AG04449 (cell line): ENCODE measurements at regions not wholly inside any gene's neighbourhood (a gene's known extent, or its start where the extent isn't known, plus 50 kb on each side); places are given as distances from the start of the nearest gene placed in this dataset.
A peak's percentile ranks its signal among the peaks of the same experiment; 100 is the strongest.

Source experiments
- CTCF ChIA-PET: fragments of 350-600 bp; formaldehyde crosslinking; extraction: SDS; loops from one replicate; lab custom pipeline; 2021; ENCODE audit warnings: antibody characterized with exemption; lab: Yijun Ruan, JAX
- POLR2A ChIA-PET: fragments of 400-600, 350-600 bp; formaldehyde crosslinking; extraction: SDS; loops from one replicate; lab custom pipeline; 2020; ENCODE audit warnings: antibody characterized with exemption, inconsistent platforms; lab: Yijun Ruan, JAX
- DNase-seq: peaks from one replicate; pipeline ENCODE4 v3.0.0-alpha.2; 2010; ENCODE audit warnings: low read depth, low spot score
- H3K4me3 ChIP-seq: 2 replicates; pipeline ENCODE4 v1.5.1; 2011; ENCODE audit warnings: low read depth, mild to moderate bottlenecking, control low read depth, low read length
- CTCF ChIP-seq: IDR thresholded peaks from one replicate; pipeline ENCODE4 v1.5.1; 2011; ENCODE audit warnings: mild to moderate bottlenecking, moderate library complexity, low read length, control low read depth, inconsistent platforms; ENCODE audit not compliant: insufficient read depth; ENCODE audit errors: missing control alignments

GRCh38 chr12:18932715-18933114, 194.8 kb downstream of the CAPZA3 start:
- POLR2A ChIA-PET = no interaction called here
- H3K4me3 ChIP-seq = no peak overlapping the region
- CTCF ChIA-PET = interaction anchor here (1.3 kb wide), 1 partner anchor 28 kb away, joined by 3 read pairs; no protein-coding TSS in a partner anchor
- peak; percentile 5 for DNase-seq
- TF ChIP-seq CTCF = no peak

- no peak for DNase-seq
- H3K4me3 ChIP-seq = no peak overlapping the region
- CTCF ChIA-PET = no interaction called here
- POLR2A ChIA-PET = no interaction called here
- no peak for TF ChIP-seq CTCF
These were observed 194.1 kb upstream of the PLEKHA5 start for GRCh38 chr12:18935371-18935965.

- CTCF ChIA-PET = interaction anchor here (0.8 kb wide), 1 partner anchor 11 kb away, joined by 3 read pairs; no protein-coding TSS in a partner anchor
- H3K4me3 ChIP-seq = no peak overlapping the region
- POLR2A ChIA-PET = no interaction called here
- DNase-seq = no peak
- no peak for TF ChIP-seq CTCF
These were observed 190.5 kb upstream of the PLEKHA5 start for GRCh38 chr12:18939051-18939450.

- no peak for TF ChIP-seq CTCF
- no peak for DNase-seq
- ChIA-PET CTCF (no interaction called here), POLR2A (no interaction called here)
- H3K4me3 ChIP-seq = no peak overlapping the region
These were observed 186.9 kb upstream of the PLEKHA5 start for GRCh38 chr12:18942669-18943068.

- CTCF ChIA-PET = no interaction called here
- no peak for DNase-seq
- TF ChIP-seq CTCF = no peak
- H3K4me3 ChIP-seq = no peak overlapping the region
- POLR2A ChIA-PET = no interaction called here
These were observed 186.3 kb upstream of the PLEKHA5 start for GRCh38 chr12:18943200-18943599.

GRCh38 chr12:18946106-18946505, 183.4 kb upstream of the PLEKHA5 start:
- no peak for TF ChIP-seq CTCF
- H3K4me3 ChIP-seq = no peak overlapping the region
- ChIA-PET POLR2A (no interaction called here), CTCF (interaction anchor here (0.7 kb wide), 1 partner anchor 10 kb away, joined by 4 read pairs; no protein-coding TSS in a partner anchor)
- no peak for DNase-seq
